PFSK-1 (cell line): ENCODE measurements at regions not wholly inside any gene's neighbourhood (a gene's known extent, or its start where the extent isn't known, plus 50 kb on each side); places are given as distances from the start of the nearest gene placed in this dataset.

Experiments
- FOXP2 ChIP-seq: optimal IDR thresholded peaks from 2 replicates; pipeline ENCODE3; 2011; ENCODE audit warnings: borderline replicate concordance, control low read depth, inconsistent platforms; ENCODE audit not compliant: insufficient read depth; ENCODE audit errors: extremely low read length, extremely low read depth
- POLR2AphosphoS5 ChIP-seq: IDR thresholded peaks from 2 replicates; pipeline ENCODE4 v1.6.1; 2012; ENCODE audit warnings: low read depth, mild to moderate bottlenecking, control low read depth, low read length, moderate library complexity
- REST ChIP-seq, 2 experiments: IDR thresholded peaks; 2 replicates each; pipeline versions ENCODE4 v1.6.1 to v1.8.0; 2011 to 2012; ENCODE audit warnings: low read depth in 2 of 2, low read length in 2 of 2, control low read depth in 1 of 2, inconsistent platforms in 1 of 2, mild to moderate bottlenecking in 1 of 2, moderate library complexity in 1 of 2; ENCODE audit not compliant: insufficient read depth in 1 of 2
- SIN3A ChIP-seq: IDR thresholded peaks from 2 replicates; pipeline ENCODE4 v1.6.1; 2012; ENCODE audit warnings: mild to moderate bottlenecking, low read length, moderate library complexity, borderline replicate concordance; ENCODE audit not compliant: insufficient read depth
- TAF1 ChIP-seq: IDR thresholded peaks from 2 replicates; pipeline ENCODE4 v1.6.1; 2012; ENCODE audit warnings: low read length, control low read depth, borderline replicate concordance; ENCODE audit not compliant: insufficient read depth

GRCh38 chr7:54663603-54664234 lies 95.3 kb downstream of the SEC61G start:
- TF ChIP-seq POLR2AphosphoS5 (no peak), FOXP2 (no peak)

- TF ChIP-seq FOXP2 (no peak), REST (IDR thresholded peaks at IDR 0.05; ENCODE audit: insufficient read depth in 1 of 2, low read depth in 2 of 2, low read length in 2 of 2) (no peak), TAF1 (no peak), POLR2AphosphoS5 (no peak), SIN3A (no peak)
These were observed 95.8 kb downstream of the SEC61G start for GRCh38 chr7:54663186-54663585.

- TF ChIP-seq REST (IDR thresholded peaks at IDR 0.05; ENCODE audit: insufficient read depth in 1 of 2, low read depth in 2 of 2, low read length in 2 of 2) (no peak), FOXP2 (no peak), SIN3A (no peak), POLR2AphosphoS5 (no peak), TAF1 (no peak)
These were observed 96.3 kb downstream of the SEC61G start for GRCh38 chr7:54662701-54663100.

GRCh38 chr7:54653905-54654304 lies 105.1 kb downstream of the SEC61G start:
- no peak for TF ChIP-seq FOXP2
- no peak for TF ChIP-seq REST (IDR thresholded peaks at IDR 0.05; ENCODE audit: insufficient read depth in 1 of 2, low read depth in 2 of 2, low read length in 2 of 2)
- no peak for TF ChIP-seq POLR2AphosphoS5
- no peak for TF ChIP-seq SIN3A
- no peak for TF ChIP-seq TAF1

- TF ChIP-seq FOXP2: no peak
- TF ChIP-seq TAF1: no peak
- no peak for TF ChIP-seq REST (IDR thresholded peaks at IDR 0.05; ENCODE audit: insufficient read depth in 1 of 2, low read depth in 2 of 2, low read length in 2 of 2)
- TF ChIP-seq POLR2AphosphoS5: no peak
- TF ChIP-seq SIN3A: no peak
These were observed 100.9 kb downstream of the VSTM2A start for GRCh38 chr7:54643064-54643463.
